ENCODE measurements at regions not wholly inside any gene's neighbourhood (a gene's known extent, or its start where the extent isn't known, plus 50 kb on each side); places are given as distances from the start of the nearest gene placed in this dataset.
"Not testable (repeated sequence)": the region's sequence is repeated elsewhere in the genome, so short reads cannot be mapped to it uniquely, and the experiment has no call there.

GRCh38 chr15:62254137-62254934 is 89.3 kb upstream of the C2CD4B start:
- TF ChIP-seq, protein P1, sequence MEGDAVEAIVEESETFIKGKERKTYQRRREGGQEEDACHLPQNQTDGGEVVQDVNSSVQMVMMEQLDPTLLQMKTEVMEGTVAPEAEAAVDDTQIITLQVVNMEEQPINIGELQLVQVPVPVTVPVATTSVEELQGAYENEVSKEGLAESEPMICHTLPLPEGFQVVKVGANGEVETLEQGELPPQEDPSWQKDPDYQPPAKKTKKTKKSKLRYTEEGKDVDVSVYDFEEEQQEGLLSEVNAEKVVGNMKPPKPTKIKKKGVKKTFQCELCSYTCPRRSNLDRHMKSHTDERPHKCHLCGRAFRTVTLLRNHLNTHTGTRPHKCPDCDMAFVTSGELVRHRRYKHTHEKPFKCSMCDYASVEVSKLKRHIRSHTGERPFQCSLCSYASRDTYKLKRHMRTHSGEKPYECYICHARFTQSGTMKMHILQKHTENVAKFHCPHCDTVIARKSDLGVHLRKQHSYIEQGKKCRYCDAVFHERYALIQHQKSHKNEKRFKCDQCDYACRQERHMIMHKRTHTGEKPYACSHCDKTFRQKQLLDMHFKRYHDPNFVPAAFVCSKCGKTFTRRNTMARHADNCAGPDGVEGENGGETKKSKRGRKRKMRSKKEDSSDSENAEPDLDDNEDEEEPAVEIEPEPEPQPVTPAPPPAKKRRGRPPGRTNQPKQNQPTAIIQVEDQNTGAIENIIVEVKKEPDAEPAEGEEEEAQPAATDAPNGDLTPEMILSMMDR (optimal IDR thresholded peaks at IDR 0.05 in 1 of 3, IDR thresholded peaks at IDR 0.05 in 1 of 3, conservative IDR thresholded peaks at IDR 0.05 in 1 of 3; ENCODE audit: extremely low read depth in 1 of 3, insufficient read depth in 2 of 3, low read length in 3 of 3) = peak; percentile 73 to 89 (median 76)
- TF ChIP-seq EZH2 (IDR thresholded peaks at IDR 0.05; ENCODE audit: low read length) = no peak
- H3K9me1 ChIP-seq (ENCODE audit: control insufficient read depth, extremely low read depth, insufficient read depth, low read length) = no peaks in the 10 kb centered on the region
- H3K4me2 ChIP-seq (ENCODE audit: control insufficient read depth, extremely low read depth, insufficient read depth, low read depth, low read length) = no peak overlapping the region
- peaks cover 2% of the 10 kb centered on the region for H3K4me1 ChIP-seq (ENCODE audit: control insufficient read depth, extremely low read depth, insufficient read depth, low read length)
- no peaks in the 10 kb centered on the region for H3K9me3 ChIP-seq (ENCODE audit: control insufficient read depth, low read depth, low read length)
- DNase-seq (ENCODE audit: low read depth, low spot score) (no peak), FAIRE-seq (no peak)
- peaks cover 3% of the 10 kb centered on the region for H3K27me3 ChIP-seq (ENCODE audit: control insufficient read depth, extremely low read depth, insufficient read depth, low read length)
- no peaks in the 10 kb centered on the region for H4K20me1 ChIP-seq (ENCODE audit: control insufficient read depth, extremely low read depth, insufficient read depth, low read length)
- no peaks in the 10 kb centered on the region for H3K36me3 ChIP-seq (ENCODE audit: control insufficient read depth in 2 of 2, extremely low read depth in 1 of 2, insufficient read depth in 2 of 2, low read length in 2 of 2)
- no peak overlapping the region for H3K27ac ChIP-seq (ENCODE audit: control insufficient read depth, insufficient read depth, low read length)
- dilution Hi-C loops (cut with MboI; ENCODE audit: extremely low pct_ligation_motif_present, low sequenced_read_pairs) = no loop called here
- H3K79me2 ChIP-seq (ENCODE audit: control insufficient read depth, insufficient read depth, low read length) = no peaks in the 10 kb centered on the region
- no peak overlapping the region for H3K4me3 ChIP-seq (ENCODE audit: control insufficient read depth in 2 of 3, extremely low read depth in 1 of 3, insufficient read depth in 2 of 3, low read depth in 1 of 3, low read length in 3 of 3)
- no peak overlapping the region for H3K9ac ChIP-seq (ENCODE audit: control insufficient read depth, extremely low read depth, insufficient read depth, low read length)
- H2AFZ ChIP-seq (ENCODE audit: control insufficient read depth, low read length) = no peak overlapping the region

DNA sequence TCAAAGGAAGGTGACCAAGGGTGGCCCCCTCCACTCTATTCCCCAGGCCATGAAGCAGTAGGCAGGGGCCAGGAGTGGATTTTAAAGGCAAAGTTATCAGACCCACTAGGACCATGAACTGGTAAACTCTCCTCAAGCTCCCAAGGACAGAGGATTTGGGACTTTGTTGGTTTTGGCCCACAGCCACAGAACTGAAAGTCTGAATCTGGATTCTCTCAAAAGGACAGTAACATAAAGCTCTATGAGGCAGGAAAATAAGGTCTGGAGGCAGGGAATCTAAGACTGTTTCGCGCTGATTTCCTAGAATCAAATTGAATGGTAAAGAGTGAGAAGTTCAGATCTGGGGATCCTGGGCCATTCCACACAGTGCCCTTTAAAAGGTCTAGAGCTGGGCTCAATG is 91.3 kb upstream of the C2CD4B start:
- H4K20me1 ChIP-seq (ENCODE audit: control insufficient read depth, extremely low read depth, insufficient read depth, low read length); H3K9me1 ChIP-seq (ENCODE audit: control insufficient read depth, extremely low read depth, insufficient read depth, low read length); H3K4me3 ChIP-seq (ENCODE audit: control insufficient read depth in 2 of 3, extremely low read depth in 1 of 3, insufficient read depth in 2 of 3, low read depth in 1 of 3, low read length in 3 of 3); H3K36me3 ChIP-seq (ENCODE audit: control insufficient read depth in 2 of 2, extremely low read depth in 1 of 2, insufficient read depth in 2 of 2, low read length in 2 of 2); H3K4me1 ChIP-seq (ENCODE audit: control insufficient read depth, extremely low read depth, insufficient read depth, low read length); dilution Hi-C loops (cut with MboI; ENCODE audit: extremely low pct_ligation_motif_present, low sequenced_read_pairs); H3K4me2 ChIP-seq (ENCODE audit: control insufficient read depth, extremely low read depth, insufficient read depth, low read depth, low read length); DNase-seq (ENCODE audit: low read depth, low spot score); H2AFZ ChIP-seq (ENCODE audit: control insufficient read depth, low read length); H3K79me2 ChIP-seq (ENCODE audit: control insufficient read depth, insufficient read depth, low read length); H3K27me3 ChIP-seq (ENCODE audit: control insufficient read depth, extremely low read depth, insufficient read depth, low read length); H3K9me3 ChIP-seq (ENCODE audit: control insufficient read depth, low read depth, low read length); H3K9ac ChIP-seq (ENCODE audit: control insufficient read depth, extremely low read depth, insufficient read depth, low read length); H3K27ac ChIP-seq (ENCODE audit: control insufficient read depth, insufficient read depth, low read length): not testable (repeated sequence)
- FAIRE-seq = peak; percentile 17

Data from keratinocyte (primary cell).